DMS 273 treated with DMSO at 0.1 percent for 48 hours (cell line): ENCODE measurements at regions not wholly inside any gene's neighbourhood (a gene's known extent, or its start where the extent isn't known, plus 50 kb on each side); places are given as distances from the start of the nearest gene placed in this dataset.

ENCODE experiments used
- DNase-seq: peaks from one replicate; lab custom pipeline; 2025; lab: John Stamatoyannopoulos, UW

- no peak for DNase-seq
These were observed 73.8 kb downstream of the CBLN2 start for GRCh38 chr18:72470391-72470790.

GRCh38 chr18:72468021-72468710, 76.0 kb downstream of the CBLN2 start:
- DNase-seq, result no peak

- DNase-seq, result no peak
These were observed 83.9 kb downstream of the CBLN2 start for GRCh38 chr18:72460210-72460680.

DNA sequence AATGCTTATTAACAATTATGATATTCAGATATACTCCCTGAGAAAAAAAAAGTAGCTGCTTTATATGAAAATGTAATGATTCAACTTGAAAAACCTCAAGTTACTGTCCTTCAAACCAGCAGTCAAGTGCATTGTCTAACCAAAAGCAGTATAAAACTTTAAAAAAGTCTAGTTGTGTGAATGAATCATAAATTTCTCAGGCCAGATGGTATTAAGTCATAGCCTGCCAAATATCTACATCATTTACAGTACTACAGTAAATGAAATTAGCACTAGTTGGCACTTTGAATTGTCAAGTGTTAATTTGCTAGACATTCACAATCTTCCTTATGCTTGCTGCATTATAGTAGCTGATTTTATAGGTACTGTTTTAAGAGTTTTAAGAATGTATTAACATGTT, 85.9 kb downstream of the CBLN2 start:
- no peak for DNase-seq

- DNase-seq, result no peak
These were observed 87.3 kb downstream of the CBLN2 start for GRCh38 chr18:72456802-72457201.

GRCh38 chr18:72452328-72452727, 91.8 kb downstream of the CBLN2 start:
- no peak for DNase-seq

DNA sequence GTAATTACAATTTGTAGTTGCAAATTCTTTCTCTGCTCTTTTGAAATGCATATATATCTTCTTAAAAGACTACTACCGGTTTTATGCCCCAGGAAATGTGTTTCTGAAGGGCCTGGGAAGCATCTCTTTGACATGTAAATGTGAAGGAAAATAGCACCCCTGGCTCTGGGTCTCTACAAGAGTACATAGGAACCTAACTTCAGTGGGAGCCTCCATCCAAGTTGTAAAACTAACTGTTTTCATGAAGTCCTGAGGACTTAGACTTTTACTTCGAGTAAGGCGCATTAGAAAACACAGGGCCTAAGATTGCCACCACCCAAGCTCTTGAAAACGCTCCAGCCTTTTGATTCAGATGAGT, 99.4 kb downstream of the CBLN2 start:
- no peak for DNase-seq

- no peak for DNase-seq
These were observed 99.9 kb downstream of the CBLN2 start for GRCh38 chr18:72444111-72444797.

DNA sequence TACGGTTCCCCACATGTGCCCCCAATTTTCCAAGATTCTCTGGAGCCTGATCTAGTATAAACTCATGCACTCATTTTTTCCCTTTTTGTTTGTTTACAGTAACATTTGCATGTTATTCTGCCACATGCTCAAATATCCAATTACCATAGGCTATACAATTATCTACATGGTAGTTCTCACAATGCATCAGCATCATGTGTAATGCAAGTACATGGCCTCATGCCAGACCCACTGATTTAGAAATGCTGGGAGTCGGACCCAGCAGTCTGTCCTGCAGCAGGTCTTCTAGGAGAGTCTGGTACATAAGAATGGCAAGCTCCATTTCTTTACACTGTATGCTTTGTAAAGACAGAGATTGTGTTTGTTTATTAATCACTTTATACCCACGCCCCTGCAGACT, 107.7 kb downstream of the CBLN2 start:
- DNase-seq, result no peak

- DNase-seq, result no peak
These were observed 110.4 kb downstream of the CBLN2 start for GRCh38 chr18:72433756-72434155.

- no peak for DNase-seq
These were observed 116.4 kb downstream of the CBLN2 start for GRCh38 chr18:72427721-72428120.

GRCh38 chr18:72419914-72420313, 124.2 kb downstream of the CBLN2 start:
- no peak for DNase-seq

DNA sequence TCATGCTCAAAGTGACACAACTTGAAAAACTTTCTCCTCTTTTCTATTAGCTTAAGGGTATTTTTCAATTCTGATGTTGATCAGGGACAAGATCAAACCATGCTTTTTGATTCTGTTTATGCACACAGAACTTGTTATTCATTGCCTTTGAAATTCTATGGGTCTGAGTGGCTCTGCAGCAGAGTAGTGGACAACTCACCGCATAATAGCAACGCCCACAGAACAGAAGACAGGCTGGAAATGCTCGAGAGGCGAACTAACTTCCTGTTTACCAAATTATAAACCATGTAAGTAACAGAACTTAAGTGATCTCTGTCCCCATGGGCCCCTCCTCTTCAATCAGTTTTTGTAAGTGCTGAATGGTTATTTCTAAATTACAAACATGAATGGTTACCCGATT, 131.2 kb downstream of the CBLN2 start:
- no peak for DNase-seq

GRCh38 chr18:72411261-72411660, 132.9 kb downstream of the CBLN2 start:
- no peak for DNase-seq

DNA sequence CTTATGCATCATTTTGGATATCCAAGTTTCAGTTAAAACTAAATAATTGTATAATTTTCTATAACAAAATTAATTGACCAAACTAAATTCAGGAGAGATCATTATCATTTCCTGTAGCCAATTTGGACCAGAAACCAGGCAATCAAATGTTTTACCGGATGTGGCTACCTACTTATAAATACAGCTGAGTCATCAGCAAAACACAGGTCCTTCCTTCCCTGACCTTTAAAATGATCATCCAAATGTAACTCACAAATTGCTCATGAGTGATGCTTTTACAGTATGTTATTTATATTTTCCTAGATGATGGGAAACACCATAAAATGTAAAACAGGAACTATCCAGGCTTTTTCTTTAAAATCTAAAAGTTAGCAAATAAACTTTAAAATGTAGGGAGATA, 133.7 kb downstream of the CBLN2 start:
- no peak for DNase-seq

DNA sequence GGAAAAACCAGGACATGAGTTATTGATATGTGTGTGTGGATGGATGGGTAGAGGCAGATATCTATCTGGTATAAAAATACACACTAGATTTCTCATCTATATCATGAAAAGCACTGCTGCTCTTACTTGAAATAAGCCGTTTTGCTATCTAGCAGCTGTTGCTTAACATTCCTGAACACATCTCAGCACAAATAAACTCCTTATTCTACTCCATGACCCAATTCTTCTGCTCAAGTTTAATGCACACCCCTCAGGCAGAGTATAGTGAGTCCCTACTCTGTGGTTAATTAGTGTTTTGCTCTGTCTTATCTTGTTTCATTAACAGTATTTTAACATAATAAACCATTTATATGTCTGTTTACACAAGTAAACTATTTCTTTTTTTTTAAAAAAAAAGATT, 134.2 kb downstream of the CBLN2 start:
- DNase-seq, result no peak

DNA sequence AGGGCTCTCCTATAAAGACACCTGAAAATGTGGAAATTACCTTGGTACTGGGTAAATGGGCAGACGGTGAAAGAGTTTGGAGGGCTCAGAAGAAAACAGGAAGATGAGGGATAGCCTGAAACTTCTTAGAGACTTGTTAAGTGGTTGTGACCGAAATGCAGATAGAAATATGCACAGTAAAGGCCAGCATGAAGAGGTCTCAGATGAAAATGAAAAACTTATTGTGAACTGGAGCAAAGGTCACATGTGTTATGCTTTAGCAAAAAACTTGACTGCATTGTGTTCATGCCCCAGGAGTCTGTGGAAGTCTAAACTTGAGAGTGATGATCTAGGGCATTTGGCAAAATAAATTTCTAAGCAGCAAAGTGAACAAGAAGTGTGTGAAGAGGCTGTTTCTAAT, 137.1 kb downstream of the CBLN2 start:
- no peak for DNase-seq

DNA sequence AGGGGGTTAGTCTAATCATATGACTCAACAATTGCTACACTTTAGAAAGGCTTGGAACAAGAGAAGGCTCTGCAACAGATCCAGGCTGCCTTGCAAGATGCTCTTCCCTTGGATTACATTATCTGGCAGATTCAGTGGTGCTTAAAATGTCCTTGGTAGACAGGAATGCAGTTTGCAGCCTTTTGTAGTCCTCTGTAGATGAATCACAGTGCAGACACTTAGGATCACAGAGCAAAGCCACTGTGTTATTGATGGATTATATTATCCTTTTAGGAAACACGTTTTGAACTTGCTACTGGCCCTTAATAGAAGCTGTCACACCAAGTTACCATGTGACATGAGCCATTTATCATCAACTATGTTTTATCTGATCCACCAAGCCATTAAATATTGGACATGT, 152.2 kb downstream of the CBLN2 start:
- DNase-seq, result no peak

GRCh38 chr18:72391427-72391826, 152.7 kb downstream of the CBLN2 start:
- DNase-seq, result no peak

DNA sequence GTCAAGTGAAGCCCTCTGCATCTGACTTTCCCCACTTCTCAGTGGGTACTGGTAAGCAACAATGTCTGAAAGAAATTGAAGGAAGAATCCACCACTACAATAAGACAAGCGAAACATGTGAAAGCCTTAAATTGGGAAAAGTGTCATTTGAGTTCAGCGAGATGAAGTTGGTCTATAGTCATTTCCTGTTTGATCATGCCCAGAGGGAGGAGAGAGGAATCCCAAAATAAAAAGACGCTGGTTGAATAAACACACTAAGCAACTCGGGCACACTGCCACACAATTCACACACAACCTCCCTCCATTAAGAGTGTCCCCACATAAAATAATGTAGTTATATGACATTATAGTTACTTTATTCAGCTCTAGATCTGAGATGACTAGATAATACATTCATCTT, 166.1 kb downstream of the CBLN2 start:
- DNase-seq, result no peak

GRCh38 chr18:72376256-72376655, 167.9 kb downstream of the CBLN2 start:
- no peak for DNase-seq

- DNase-seq, result no peak
These were observed 168.5 kb downstream of the CBLN2 start for GRCh38 chr18:72375618-72376017.

GRCh38 chr18:72372076-72372475, 172.1 kb downstream of the CBLN2 start:
- DNase-seq, result no peak

DNA sequence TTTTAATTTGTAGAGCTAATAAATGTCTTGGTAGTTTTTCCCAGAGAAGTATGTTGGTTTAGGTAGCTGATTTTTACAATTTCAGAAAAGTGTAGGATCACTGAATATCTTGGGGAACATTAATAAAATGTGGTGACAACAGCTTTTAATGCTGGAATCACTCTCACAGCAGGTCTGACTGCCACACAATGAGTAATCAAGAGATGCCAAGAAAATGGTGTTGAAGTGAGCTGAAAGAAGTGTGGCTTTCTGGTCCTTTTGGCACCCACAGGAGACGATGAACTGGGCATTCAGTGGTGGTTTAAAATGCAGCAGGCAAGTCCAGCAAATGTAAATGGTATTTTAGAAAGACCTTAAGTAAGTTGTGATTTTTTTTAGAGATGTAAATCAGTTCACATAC, 175.8 kb downstream of the CBLN2 start:
- no peak for DNase-seq
